ENCODE measurements at regions not wholly inside any gene's neighbourhood (a gene's known extent, or its start where the extent isn't known, plus 50 kb on each side); places are given as distances from the start of the nearest gene placed in this dataset.

DNA sequence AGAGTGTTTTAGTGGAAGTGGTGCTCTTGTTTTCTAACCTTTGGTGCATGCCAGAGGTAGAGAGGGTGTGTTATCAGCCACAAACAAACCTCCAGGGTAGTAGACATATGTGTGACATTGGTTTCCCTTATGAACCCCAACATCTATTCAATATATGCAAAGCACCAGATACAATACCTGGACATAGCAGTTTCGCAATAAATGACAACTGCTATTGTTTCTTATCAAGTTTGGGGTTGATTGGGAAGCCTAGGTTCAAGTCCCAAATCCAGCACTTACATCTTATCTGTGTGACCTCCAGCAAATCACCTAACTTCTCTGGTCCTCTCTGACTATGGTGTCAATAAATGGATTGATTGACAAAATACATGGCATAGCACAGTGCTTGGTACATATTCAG, 169.4 kb upstream of the SERPINE2 start:
- Mint-ChIP-seq H3K27ac (ENCODE audit: low read depth, unreplicated experiment) (no peak overlapping the region), H3K36me3 (ENCODE audit: insufficient read depth, unreplicated experiment) (no peaks in the 10 kb centered on the region)

DNA sequence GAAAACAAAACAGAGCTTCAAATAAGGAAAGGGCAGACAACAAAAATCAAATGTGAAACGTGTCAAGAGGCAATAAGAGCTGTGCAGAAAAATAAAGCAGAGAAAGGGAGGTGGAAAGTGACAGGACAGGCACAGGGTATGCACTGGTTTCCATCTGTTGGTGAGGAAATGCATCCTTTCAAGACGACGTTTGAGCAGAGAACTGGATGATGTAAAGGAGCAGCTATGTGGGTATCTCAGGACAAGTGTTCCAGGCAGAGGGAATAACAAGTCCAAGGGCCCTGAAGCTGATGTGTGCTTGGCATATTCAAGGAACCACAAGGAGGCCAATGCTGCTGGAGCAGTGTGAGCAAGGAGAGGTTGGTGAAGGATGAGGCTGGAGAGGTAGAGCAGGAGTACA, 168.9 kb upstream of the SERPINE2 start:
- no peaks in the 10 kb centered on the region for H3K36me3 Mint-ChIP-seq (ENCODE audit: insufficient read depth, unreplicated experiment)
- ChIA-PET POLR2A (no interaction called here), CTCF (no interaction called here)
- intact Hi-C loops (cut with micrococcal nuclease), result no loop called here
- H3K4me3 Mint-ChIP-seq (ENCODE audit: unreplicated experiment), result no peak overlapping the region
- H3K27ac Mint-ChIP-seq (ENCODE audit: low read depth, unreplicated experiment), result no peak overlapping the region
- TF ChIP-seq, protein P1, sequence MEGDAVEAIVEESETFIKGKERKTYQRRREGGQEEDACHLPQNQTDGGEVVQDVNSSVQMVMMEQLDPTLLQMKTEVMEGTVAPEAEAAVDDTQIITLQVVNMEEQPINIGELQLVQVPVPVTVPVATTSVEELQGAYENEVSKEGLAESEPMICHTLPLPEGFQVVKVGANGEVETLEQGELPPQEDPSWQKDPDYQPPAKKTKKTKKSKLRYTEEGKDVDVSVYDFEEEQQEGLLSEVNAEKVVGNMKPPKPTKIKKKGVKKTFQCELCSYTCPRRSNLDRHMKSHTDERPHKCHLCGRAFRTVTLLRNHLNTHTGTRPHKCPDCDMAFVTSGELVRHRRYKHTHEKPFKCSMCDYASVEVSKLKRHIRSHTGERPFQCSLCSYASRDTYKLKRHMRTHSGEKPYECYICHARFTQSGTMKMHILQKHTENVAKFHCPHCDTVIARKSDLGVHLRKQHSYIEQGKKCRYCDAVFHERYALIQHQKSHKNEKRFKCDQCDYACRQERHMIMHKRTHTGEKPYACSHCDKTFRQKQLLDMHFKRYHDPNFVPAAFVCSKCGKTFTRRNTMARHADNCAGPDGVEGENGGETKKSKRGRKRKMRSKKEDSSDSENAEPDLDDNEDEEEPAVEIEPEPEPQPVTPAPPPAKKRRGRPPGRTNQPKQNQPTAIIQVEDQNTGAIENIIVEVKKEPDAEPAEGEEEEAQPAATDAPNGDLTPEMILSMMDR (IDR thresholded peaks at IDR 0.05; ENCODE audit: unreplicated experiment), result no peak
- DNase-seq (ENCODE audit: unreplicated experiment), result no peak
- no peaks in the 10 kb centered on the region for H3K4me1 Mint-ChIP-seq (ENCODE audit: insufficient read depth, unreplicated experiment)
- H3K27me3 Mint-ChIP-seq (ENCODE audit: insufficient read depth, unreplicated experiment), result no peaks in the 10 kb centered on the region
- H3K9me3 Mint-ChIP-seq (ENCODE audit: unreplicated experiment), result no peaks in the 10 kb centered on the region
- BruUV-seq (replicated peaks), result no TSS peak

More for the DNA sequence above, 169.4 kb upstream of the SERPINE2 start:
- CTCF ChIA-PET, result no interaction called here
- DNase-seq (ENCODE audit: unreplicated experiment), result no peak
- TF ChIP-seq, protein P1 (IDR thresholded peaks at IDR 0.05; ENCODE audit: unreplicated experiment), result no peak
- Mint-ChIP-seq H3K27me3 (ENCODE audit: insufficient read depth, unreplicated experiment) (no peaks in the 10 kb centered on the region), H3K4me1 (ENCODE audit: insufficient read depth, unreplicated experiment) (no peaks in the 10 kb centered on the region), H3K4me3 (ENCODE audit: unreplicated experiment) (no peak overlapping the region), H3K9me3 (ENCODE audit: unreplicated experiment) (no peaks in the 10 kb centered on the region)
- intact Hi-C loops (cut with micrococcal nuclease), result no loop called here
- no TSS peak for BruUV-seq (replicated peaks)
- POLR2A ChIA-PET, result no interaction called here

DNA sequence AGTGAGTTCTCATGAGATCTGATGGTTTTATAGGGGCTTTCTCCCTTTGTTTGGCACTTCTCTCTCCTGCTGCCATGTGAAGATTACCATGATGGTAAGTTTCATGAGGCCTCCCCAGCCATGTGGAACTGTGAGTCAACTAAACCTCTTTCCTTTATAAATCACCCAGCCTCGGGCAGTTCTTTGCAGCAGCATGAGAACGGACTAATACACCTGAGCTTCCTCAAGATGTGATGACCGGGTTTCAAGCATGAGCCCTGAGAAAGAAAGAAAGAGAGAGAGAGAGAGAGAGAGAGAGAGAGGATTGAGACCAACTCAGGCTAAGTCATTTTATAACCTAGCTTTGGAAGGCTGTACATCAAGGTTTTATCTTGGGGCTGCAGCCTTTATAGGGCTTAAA, 167.7 kb upstream of the SERPINE2 start:
- intact Hi-C loops (cut with micrococcal nuclease), result no loop called here
- no peaks in the 10 kb centered on the region for H3K4me1 Mint-ChIP-seq (ENCODE audit: insufficient read depth, unreplicated experiment)
- H3K9me3 Mint-ChIP-seq (ENCODE audit: unreplicated experiment), result no peaks in the 10 kb centered on the region
- no peak overlapping the region for H3K27ac Mint-ChIP-seq (ENCODE audit: low read depth, unreplicated experiment)
- H3K36me3 Mint-ChIP-seq (ENCODE audit: insufficient read depth, unreplicated experiment), result no peaks in the 10 kb centered on the region
- CTCF ChIA-PET, result no interaction called here
- H3K27me3 Mint-ChIP-seq (ENCODE audit: insufficient read depth, unreplicated experiment), result no peaks in the 10 kb centered on the region
- DNase-seq (ENCODE audit: unreplicated experiment), result no peak
- BruUV-seq (replicated peaks), result no TSS peak
- TF ChIP-seq, protein P1 (IDR thresholded peaks at IDR 0.05; ENCODE audit: unreplicated experiment), result no peak
- no peak overlapping the region for H3K4me3 Mint-ChIP-seq (ENCODE audit: unreplicated experiment)
- POLR2A ChIA-PET, result no interaction called here

DNA sequence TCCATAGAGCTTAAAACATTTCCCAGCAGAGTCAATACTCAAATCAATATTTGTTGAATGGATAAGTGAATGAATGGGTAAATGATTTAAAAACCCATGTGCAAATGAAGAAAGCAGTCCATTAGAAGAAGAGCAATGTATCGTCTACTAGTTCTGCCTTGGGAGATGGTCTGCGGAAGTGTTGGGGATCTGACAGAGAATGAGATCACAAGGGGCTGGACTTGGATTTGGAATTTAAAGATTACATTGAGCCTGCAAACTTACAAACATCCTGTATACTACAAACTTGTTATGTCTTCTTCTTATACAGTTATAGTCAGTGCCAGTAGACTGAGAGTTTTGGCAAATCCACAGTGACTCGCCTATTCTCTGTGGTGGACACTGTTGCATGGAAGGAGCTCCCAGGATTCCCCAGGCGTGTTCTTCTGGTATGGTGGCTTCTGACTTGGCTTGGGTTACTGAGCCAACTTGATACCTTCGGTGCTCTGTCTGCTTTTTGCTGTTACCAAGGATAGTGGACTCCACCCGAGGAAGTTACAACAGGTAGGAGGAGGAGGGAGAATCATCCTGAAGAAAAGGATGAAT, 163.3 kb upstream of the SERPINE2 start:
- Mint-ChIP-seq H3K27ac (ENCODE audit: low read depth, unreplicated experiment) (no peak overlapping the region), H3K27me3 (ENCODE audit: insufficient read depth, unreplicated experiment) (no peaks in the 10 kb centered on the region), H3K4me1 (ENCODE audit: insufficient read depth, unreplicated experiment) (no peaks in the 10 kb centered on the region), H3K9me3 (ENCODE audit: unreplicated experiment) (no peaks in the 10 kb centered on the region), H3K36me3 (ENCODE audit: insufficient read depth, unreplicated experiment) (no peaks in the 10 kb centered on the region), H3K4me3 (ENCODE audit: unreplicated experiment) (no peak overlapping the region)
- ChIA-PET POLR2A (interaction anchor here (1.6 kb wide), 1 partner anchor 13 kb away, joined by 3 read pairs; no protein-coding TSS in a partner anchor), CTCF (interaction anchor here (0.6 kb wide), 1 partner anchor 343 kb away, joined by 3 read pairs; no protein-coding TSS in a partner anchor)
- no TSS peak for BruUV-seq (replicated peaks)
- no peak for DNase-seq (ENCODE audit: unreplicated experiment)
- TF ChIP-seq, protein P1 (IDR thresholded peaks at IDR 0.05; ENCODE audit: unreplicated experiment), result no peak
- intact Hi-C loops (cut with micrococcal nuclease), result no loop called here
